NCI-H2227 (cell line): ENCODE measurements at regions not wholly inside any gene's neighbourhood (a gene's known extent, or its start where the extent isn't known, plus 50 kb on each side); places are given as distances from the start of the nearest gene placed in this dataset.

ENCODE experiments used
- DNase-seq: peaks from one replicate; lab custom pipeline; 2025; ENCODE audit not compliant: unreplicated experiment; lab: John Stamatoyannopoulos, UW

- DNase-seq = no peak
These were observed 80.5 kb upstream of the FZD8 start for GRCh38 chr10:35722636-35723035.

GRCh38 chr10:35722226-35722625 is 80.1 kb upstream of the FZD8 start:
- DNase-seq = no peak

- DNase-seq = no peak
These were observed 78.3 kb upstream of the FZD8 start for GRCh38 chr10:35720366-35720765.

GRCh38 chr10:35716776-35717175 is 74.7 kb upstream of the FZD8 start:
- DNase-seq = no peak

GRCh38 chr10:35712486-35712885 is 70.4 kb upstream of the FZD8 start:
- no peak for DNase-seq

GRCh38 chr10:35711615-35712411 is 69.7 kb upstream of the FZD8 start:
- DNase-seq = no peak

GRCh38 chr10:35707642-35708425 is 65.7 kb upstream of the FZD8 start:
- DNase-seq = no peak

- DNase-seq = no peak
These were observed 64.9 kb upstream of the FZD8 start for GRCh38 chr10:35706959-35707358.

GRCh38 chr10:35705671-35706070 is 63.6 kb upstream of the FZD8 start:
- DNase-seq = no peak

- no peak for DNase-seq
These were observed 63.0 kb upstream of the FZD8 start for GRCh38 chr10:35705051-35705450.

- DNase-seq = no peak
These were observed 62.3 kb upstream of the FZD8 start for GRCh38 chr10:35704401-35704800.

- DNase-seq = peak; percentile 25
These were observed 58.4 kb upstream of the FZD8 start for GRCh38 chr10:35700487-35700882.

- no peak for DNase-seq
These were observed 57.9 kb upstream of the FZD8 start for GRCh38 chr10:35699848-35700486.

- no peak for DNase-seq
These were observed 54.5 kb upstream of the FZD8 start for GRCh38 chr10:35696392-35697287.

GRCh38 chr10:35693800-35694199 is 51.7 kb upstream of the FZD8 start:
- DNase-seq = no peak
